Stimulated activated CD4-positive, alpha-beta T cell treated with anti-CD3 and anti-CD28 coated beads, TNF-alpha, amount 100 ng/mL, for 48 hours (primary cell): ENCODE measurements at regions not wholly inside any gene's neighbourhood (a gene's known extent, or its start where the extent isn't known, plus 50 kb on each side); places are given as distances from the start of the nearest gene placed in this dataset.
A peak's percentile ranks its signal among the peaks of the same experiment; 100 is the strongest.
"Not testable (repeated sequence)": the region's sequence is repeated elsewhere in the genome, so short reads cannot be mapped to it uniquely, and the experiment has no call there.

ENCODE experiments used
- DNase-seq, 3 donors: peaks; one replicate each; pipeline ENCODE4 v3.0.0-alpha.2; 2020; ENCODE audit warnings: low read depth in 3 of 3

DNA sequence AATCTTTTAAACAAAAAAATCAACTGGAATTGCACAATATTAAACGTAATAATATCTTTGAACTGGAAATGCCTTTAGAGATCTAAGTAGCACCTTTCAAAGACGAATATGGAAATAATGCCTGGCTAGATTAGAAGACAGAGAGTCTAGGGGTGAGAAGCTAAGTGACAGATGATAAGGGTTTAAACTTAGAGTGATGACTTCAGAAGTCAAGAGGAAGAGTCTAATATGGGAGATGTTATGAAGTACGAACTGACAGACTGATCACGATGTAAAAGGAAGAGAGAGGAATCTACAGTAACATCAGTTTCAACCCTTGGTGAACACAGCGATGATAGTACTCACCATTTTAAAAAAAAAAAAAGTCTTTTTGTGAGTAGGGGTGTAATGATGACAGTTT, 57.9 kb downstream of the HINT1 start:
- no peak for DNase-seq

DNA sequence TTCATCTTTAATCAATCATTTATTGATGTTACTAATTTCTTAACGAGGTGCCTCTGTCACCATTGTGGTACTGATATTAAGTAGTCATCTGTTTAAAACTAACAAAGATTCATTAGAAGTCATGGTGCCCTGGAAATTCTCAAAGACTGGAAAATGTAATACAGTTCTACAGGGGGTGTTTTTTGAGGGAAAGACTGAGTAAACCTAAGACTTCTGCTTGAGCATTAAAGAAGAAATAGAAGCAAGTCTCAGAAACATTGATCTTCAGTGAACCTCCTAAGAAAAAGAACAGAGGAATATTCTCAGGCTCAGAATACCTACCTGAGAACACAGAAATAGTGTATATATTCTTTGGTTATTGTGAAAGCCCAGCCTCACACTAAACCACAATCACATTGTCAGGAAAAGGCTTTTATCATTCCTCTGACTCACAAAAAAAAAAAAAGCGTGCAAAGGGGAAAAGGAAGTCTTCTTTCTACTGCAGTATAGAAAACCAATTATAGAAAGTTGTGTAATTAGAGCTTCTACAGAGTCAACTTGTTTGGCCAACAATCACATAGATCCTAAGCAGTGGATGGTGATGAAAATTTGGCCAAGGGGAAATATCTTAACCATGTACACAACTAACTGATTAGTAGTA, 60.8 kb downstream of the HINT1 start:
- DNase-seq = no peak

DNA sequence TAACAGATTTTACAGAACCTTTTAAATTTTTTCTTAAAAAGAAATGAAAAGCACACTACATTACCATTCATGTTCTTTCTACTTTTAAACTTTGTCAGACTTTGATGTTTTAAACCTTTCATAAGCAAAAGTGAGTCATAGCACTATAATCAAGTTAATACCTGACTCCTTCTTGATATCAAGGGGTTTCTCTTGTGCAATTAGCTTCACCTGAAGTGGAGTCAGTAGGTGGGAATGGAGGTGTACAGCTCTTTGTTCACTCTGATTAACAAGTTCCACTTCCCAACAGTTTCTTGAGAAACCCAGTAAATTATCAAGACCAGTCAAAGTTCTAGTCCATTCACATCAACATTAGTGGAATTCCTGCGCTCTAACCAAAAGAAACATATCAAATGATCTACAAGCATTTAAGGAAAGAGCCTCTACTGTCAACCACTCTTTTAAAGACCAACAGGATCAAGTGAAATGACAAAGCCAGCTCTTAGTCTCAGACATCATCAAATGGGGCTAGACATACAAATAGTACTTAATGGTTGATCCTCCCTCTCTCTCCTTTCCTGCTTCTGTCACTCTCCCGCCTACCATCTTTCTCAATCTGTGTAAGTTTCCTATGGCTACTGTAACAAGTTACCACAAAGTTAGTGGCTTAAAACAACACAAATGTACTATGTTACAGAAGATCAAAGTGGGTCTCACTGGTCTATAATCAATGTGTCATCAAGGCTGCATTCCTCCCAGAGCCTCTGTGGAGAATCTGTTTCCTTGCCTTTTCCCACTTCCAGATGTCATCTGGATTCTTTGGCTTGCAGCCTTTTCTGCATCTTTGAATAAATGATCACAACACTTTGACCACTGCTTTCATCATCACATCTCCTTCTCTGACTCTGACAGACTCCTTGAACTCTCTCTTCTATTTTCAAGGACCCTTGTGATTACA, 68.0 kb downstream of the HINT1 start:
- DNase-seq = no peak

DNA sequence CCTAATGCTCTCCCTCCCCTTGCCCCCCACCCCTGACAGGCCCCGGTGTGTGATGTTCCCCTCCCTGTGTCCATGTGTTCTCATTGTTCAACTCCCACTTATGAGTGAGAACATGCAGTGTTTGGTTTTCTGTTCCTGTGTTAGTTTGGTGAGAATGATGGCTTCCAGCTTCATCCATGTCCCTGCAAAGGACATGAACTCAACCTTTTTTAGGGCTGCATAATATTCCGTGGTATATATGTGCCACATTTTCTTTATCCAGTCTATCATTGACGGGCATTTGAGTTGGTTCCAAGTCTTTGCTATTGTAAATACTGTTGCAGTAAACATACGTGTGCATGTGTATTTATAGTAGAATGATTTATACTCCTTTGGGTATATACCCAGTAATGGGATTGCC, 69.5 kb downstream of the HINT1 start:
- DNase-seq = not testable (repeated sequence)

DNA sequence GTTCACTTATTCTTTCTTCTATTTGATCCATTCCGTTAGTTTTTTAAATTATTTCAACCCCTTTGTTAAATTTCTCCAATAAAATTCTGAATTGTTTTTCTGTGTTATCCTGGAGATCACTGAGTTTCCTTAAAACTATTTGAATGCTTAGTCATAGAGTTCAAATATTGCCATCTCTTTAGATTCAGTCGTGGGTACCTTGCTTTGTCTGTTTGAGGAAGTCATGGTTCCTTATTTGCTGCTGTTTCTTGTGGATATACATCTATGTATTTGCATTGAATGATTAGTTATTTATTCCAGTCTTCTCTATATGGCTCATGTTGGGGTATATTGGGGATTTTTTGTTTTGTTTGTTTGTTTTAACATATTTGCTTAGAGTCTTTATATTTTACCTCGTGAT, 80.6 kb downstream of the HINT1 start:
- no peak for DNase-seq

DNA sequence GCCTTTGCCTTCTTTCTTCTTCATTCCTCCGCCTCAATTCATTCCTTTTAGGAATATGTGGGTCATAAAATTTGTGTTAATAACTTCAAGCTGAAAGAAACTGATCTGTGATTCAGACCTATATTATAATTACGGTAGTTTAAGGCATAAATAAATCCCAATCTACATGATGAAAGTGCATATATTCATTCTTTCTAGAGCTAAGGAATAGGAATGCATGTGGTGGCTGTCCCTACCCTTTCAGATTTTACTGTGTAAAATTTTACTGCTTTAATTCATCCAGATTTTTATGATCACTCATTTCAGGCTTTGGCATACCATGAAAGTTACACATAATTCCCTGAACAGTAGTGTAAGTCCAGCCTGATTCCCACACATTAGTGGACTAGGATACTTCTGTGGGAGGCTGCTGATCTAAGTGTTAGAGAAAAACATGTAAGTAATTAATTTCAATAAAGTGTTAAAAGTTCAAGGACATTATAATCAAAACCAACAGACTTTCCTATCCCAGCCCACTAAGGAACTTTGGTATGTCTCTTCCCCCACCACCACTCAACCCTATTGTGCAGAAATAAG, 83.1 kb downstream of the HINT1 start:
- DNase-seq = no peak

DNA sequence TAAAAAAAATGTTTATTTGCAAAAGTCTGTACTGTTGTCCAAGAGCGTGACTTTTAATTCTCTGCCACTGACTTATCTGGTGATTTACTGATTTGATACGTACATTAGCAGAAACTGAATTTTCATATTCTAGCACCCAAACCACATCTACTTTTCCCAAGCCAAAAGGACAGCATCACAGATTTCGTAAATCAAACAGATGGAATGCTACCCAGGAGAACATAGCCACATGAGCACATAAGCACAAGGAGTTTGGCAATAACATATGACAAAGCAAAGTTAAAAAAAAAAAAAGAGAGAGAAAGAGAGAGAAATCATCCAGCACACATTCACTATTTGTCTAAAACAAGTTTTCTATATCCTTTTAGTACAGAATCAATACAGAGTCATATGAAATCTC, 83.7 kb downstream of the HINT1 start:
- no peak for DNase-seq

DNA sequence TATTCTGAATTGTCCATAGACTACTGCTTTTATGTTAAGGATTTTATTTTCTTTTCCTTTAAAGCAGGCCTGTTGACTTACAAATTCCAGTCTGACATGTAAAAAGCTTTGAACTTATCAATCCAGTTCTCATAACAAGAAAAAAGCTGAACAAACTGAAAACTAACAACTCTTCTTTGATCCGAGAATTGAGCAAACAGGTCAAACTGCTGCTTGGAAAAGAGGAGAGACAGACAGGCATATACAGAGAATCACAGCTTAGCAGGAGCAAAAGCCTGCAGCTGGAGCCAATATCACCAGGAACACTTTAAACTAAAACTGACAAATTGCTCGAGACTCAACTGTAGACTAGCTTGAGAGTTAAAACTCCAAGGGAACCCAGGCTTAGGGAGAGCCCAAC, 85.8 kb downstream of the HINT1 start:
- no peak for DNase-seq

DNA sequence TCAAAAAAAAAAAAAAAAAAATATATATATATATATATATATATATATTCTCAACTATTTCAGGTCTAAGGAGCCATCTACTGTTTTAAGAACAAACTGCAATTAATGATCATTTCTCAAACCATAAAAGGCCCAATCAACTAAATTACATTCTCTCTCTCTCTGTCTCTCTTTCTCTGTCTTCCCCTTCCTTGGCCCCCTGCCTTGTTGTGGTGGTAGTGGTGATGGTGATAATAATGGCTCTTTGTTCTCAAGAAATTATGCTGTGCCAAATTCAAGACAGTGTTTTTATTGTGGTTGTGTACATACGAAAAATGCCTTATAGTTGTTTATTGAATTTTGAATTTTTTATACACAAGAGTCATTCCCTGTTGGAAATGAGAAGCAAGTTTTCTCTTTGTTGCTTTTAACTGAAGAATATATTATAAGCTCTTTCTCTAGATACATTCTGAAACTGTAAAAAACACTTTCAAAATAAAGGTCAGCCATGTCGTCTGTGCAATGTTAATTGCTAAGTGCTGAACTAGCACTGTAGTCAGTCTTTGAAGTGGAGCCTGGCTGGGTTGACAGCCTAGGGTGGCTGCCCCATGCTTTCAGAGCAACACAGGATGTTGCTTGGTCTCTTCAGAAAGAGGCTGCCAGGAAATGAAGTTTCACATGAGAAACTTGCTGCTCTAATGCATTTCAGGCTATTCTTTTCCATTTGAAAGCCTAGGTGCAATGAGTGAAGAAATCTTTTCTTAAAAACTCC, 96.0 kb downstream of the HINT1 start:
- peak in 2 of 3 donors; percentile 44 to 45 for DNase-seq

DNA sequence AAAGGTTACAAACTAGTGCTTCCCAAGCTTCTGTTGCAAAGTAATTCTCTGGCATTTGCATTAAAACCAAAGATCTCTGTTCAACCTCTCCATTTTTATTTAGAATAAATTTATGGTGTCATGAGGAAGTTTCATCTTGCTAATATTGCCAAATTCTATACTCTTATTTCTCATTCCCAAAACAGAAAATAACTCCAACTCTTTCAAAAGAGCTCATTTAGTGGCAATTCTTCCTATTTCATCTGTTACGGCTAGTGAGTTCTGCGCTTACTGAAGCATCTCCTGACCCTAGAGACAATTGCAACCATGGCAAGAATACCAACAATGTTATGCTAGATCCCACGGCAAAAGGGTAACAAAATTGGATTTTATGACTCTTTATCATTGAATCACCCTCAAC, 97.0 kb downstream of the HINT1 start:
- no peak for DNase-seq

DNA sequence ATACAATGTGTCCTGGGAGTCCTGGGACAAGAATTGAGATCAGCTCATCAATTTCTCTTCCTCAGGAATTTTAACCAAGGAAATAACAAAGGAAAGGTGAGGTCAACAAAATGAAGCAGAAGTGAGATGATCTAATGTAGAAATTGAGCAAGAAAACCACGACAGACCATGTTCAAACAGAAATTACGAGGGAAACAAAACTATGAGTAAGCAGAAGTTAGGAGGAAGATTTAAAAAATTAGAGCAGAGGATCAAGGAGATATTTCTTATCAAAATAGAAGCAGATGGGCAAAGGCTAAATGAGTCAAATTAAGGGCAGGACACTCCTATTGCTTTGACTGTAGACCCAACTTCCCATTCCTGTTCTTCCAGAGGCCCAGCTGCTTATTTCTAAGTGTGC, 97.4 kb downstream of the HINT1 start:
- DNase-seq = no peak

DNA sequence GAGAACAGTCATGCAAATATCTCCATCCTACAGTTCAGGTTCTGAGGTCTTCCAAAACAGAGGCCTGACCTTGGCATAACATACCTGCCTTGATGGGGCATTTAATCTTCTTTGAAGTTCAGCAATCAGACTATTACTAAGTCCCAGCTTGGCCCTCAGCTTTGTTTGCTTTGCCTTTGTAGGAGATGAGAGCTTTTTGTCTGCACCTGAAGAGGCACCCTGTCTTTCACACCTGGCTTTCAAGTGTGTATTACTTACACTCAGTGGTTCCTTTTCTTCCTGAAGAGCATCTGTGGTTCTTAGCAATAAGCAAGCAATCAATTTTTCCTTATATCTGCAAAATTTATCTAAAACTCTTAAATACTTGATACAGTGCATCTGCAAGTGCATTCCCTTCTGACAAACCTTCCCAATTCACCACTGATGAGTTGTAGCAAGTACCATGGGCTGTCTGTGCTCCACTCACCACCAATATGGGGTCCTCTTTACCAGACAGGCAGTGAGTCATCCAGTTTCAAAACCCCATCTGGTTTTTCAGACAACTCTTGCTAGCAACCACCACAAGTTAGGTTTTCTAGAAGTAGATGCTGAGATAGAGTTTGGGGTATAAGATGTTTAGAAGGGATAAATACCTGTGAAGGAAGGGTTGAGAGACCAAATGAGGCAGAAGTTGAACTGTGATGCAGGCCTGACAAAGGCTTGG, 100.2 kb downstream of the HINT1 start:
- DNase-seq = no peak

DNA sequence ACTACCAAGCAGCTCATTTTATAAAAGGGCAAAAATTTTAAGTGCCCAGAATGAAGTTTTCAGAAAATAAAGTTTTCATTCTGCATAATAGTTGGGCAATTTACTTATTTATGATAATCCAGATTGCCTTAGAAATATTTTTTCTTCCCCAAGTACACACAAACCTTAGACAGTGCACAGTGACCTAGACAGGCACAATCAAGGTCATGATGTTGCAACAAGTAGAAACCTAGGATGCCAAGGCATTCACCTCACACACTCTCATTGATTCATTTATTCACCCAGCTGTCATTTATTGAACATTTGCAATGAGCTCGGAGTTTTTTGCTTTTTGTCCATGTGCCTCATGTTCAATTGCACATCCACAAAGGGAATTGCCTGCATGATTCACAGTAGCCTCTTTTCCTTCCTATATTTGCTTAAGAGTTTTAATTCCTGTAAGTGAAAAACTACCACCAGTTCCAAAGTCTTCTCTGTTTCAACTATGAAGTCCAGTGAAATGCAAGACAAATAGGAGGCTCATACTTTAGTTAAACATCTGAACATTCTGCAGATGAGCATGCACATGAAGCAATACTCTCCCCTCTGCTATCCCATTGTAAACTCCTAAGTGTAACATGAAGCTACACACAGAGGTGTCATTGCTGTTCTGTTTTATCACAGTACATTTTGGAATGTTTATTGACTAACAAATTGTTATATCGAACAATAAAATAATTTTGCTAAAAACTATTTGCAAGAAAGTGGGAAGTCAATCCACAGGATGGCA, 122.9 kb downstream of the HINT1 start:
- no peak for DNase-seq

DNA sequence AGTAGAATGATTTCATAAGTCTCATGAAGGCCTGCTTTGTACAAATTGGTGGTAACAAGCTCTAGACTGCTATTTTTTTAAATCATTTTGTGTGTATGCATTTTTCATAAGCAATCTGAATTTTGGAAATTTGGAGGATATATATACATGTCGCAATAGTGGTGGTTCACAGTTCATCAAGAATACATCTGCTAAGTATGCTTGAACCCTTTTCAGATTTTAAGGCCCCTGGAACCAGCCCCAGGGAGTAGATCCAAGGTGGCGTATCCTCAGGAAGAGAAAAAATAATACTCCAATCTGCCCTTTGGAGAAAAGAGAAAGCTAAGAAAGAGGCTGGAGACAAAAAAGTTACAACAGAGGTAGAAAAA, 141.6 kb downstream of the HINT1 start:
- DNase-seq = no peak

DNA sequence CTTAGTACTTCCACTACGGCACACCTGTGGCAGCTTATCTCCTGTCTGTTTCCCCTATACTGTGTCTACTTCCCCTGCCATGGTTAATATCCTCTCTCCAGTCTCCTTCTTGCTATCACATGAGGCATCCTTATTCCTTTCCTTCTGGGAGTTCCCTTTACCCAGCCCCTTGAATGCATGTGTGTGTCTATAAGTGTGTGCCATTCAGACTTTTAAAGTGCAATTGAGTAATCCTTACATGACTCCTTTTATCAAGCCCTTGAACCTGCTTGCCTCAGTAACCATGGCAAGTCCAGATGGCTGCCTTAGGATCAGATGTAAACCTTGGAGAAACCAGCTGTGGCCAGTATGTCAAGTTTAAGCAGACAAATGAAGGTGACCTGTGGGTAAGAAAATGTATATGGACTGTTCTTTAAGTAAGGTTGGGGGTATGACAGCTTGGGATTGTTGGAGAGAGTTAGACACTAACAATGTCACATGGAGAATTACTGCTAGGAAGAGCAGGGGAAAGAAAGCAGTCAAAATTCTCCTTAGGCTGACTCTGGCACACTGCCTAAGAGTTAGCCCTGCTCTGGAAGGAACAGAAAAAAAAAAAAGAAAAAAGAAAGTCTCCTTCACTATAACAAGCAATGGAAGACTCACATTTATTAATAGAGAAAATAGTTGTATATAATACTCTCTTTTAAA, 142.1 kb downstream of the HINT1 start:
- DNase-seq = no peak

DNA sequence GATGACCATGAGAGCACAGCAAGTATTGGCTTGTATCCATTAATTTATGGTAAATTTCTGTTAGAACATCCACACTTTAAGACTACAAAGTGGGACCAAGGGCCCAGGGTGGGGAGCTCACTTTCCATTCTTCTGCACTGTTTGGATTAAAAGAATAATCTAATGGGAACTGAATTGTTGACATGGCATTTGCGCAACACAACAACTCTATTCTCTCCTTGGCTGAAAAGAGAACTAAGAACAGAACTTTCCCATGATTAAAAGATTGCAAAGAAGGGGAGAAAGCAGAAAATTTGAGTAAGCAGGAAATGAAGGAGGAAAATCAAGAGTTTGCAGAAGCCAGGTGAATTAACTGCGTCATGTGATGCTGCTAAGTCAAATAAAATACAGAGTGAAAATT, 143.4 kb downstream of the HINT1 start:
- DNase-seq = no peak

DNA sequence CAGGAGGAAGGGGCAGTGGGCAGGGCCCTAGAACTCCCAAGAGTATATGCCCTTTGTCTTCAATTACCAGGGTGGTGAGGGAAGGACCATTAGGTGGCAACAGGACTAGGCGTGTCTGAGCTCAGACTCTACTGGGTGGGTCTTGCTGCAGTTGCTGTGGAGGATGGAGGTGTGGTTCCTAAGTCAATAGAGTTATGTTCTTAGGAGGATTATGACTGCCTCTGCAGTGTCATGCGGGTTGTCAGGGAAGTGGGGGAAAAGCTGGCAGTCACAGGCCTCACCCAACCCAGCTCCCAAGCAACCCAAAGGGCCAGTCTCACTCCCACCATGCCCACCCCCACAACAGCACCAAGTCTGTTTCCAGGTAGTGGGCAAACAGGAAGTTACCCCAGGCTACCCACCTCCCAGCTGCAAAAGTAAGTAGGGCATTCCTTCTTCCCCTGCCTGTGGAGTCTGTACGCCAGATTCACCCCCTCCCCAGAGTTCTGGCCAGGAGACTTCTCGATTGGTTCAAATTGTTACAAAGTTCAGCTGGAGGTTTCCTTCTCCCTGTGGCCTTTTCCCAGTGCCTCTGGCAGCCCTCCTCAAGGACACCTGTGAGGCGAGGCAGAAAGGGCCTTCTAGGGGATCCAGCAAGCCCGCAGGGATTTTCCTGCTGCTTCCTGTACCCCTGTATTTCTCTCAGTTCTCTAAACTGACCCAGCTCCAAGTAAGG, 145.3 kb downstream of the HINT1 start:
- no peak for DNase-seq

DNA sequence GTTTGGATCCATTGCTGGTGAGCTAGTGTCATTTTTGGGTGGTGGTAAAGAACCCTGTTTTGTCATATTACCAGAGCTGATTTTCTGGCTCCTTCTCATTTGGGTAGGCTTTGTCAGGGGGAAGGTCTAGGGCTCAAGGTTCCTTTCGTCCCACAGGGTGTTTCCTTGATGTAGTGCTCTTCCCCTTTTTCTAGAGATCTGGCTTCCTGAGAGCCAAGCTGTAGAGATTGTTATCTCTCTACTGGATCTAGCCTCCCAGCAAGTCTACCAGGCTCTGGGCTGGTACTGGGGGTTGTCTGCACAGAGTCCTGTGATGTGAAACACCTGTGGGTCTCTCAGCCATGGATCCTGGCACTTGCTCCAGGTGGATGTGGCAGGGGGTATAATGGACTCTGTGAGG, 145.9 kb downstream of the HINT1 start:
- no peak for DNase-seq

DNA sequence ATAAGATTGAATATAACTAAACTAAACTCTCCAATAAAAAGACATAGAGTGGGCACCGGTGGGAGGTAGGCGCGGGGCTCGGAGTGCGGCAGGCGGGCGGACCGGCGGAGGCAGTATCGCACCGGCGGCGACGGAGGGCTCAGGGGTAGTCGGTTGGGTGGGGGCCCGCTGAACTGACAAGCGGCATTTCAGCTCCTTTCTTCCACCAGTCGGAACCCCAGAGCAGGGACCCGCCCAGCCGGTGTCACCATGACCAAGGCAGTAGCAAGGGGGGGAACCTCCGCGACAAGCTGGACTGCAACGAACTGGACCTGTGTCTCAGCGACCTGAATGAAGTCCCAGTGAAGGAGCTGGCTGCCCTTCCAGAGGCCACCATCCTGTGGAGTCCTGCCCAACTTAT, 156.7 kb downstream of the HINT1 start:
- DNase-seq = no peak
